ENCODE measurements at regions not wholly inside any gene's neighbourhood (a gene's known extent, or its start where the extent isn't known, plus 50 kb on each side); places are given as distances from the start of the nearest gene placed in this dataset.
"Not testable (repeated sequence)": the region's sequence is repeated elsewhere in the genome, so short reads cannot be mapped to it uniquely, and the experiment has no call there.

DNA sequence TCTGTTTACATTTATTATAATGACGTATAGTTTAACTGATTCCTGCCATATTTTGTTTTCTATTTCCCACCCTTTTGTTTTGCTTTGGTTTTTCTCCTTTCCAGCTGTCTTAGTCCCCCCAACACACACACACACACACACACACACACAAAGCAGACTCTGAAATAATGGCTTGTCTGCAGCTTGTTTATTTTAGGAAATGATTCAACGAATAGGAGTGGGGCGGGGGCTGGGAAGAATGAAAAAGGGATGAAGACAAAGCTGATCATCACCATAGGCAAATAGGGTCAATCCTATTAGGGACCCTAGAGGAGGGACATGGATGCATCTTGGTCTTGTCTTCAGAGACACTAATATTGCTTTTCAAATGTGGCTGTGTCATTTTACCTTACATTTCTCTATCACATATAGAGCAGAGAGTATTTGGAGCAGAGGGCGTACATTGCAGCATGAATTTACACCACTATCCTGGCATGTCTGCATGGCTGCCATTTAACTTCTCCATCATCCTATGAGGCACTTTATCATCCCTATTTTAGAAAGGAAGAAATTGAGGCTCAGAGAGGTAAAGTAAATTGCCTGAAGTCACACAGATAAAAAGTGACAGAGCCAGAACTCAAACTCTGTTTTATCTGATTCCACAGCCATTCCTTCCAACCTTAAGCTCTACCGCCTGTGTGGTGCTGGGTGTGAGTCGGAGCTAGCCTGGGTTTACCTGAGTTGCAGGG, 147.2 kb upstream of the TPM1 start:
- no peak for DNase-seq (ENCODE audit: low read depth in 2 of 3, low spot score in 2 of 3)

DNA sequence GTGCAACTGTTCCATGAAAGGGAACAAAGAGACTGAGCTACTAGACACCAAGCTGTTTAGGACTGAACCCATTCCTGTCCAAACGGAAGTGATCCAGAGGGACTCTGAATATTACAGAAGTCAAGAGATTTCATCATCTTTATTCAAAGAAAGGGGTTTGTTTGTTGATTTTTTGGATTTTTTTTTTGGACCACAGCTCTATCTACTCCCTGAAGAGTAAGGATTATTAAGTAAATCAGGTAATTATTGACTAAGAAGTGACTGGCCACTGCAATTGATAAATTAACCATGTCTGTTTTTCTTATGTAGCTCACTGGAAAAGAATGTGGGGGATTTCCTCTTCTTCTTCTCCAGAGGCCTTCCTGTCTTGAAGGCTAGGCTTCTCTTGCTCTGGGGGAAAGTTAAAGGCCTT, 146.6 kb upstream of the TPM1 start:
- DNase-seq (ENCODE audit: low read depth in 2 of 3, low spot score in 2 of 3): no peak

DNA sequence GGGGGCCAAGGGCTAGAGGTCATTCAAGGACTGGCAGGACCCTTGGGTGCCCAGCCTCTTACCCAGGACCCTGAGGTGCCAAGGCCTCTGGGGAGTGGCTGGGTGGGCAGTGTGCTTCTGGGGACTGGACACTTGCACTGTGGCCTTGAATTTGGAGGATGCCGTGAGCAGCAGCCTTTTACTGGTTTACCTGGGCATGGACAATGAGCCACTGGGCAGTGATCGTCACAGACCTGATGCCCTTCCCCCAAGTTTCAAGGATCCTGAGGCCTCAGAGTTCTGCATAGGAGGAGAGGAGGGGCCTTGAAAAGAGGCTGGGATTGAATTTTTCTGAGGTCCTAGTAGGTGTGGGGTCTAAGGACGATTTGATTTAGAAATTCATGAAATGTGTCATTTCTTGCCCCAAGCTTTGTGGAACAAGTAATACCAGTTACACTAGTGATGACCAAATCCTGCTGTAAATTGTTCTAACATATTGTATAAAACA, 146.1 kb upstream of the TPM1 start:
- DNase-seq (ENCODE audit: low read depth in 2 of 3, low spot score in 2 of 3): no peak

DNA sequence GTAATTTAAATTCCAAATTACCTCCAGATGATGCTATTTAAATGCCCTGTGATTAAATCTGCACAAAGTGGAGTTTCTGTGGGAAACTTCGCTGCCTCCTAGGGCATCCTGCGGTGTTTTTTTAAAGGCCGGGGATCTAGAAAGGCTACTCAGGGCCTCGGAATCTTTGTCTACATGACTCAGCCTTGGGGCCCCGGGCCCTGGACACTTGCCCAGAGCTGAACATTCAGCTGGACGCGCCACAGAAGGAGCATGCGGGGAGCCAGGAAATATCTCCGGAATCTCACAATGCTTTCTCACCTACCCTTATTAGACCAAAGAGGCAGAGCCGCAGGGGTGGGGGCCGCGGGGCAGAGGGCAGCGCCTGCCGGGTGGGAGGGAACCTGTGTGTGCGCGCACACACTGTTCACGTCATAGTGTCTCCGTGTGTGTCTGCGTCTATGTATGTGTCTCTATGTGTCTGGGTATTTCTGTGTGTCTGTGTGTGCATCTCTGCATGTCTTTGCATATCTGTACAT, 145.5 kb upstream of the TPM1 start:
- no peak for DNase-seq (ENCODE audit: low read depth in 2 of 3, low spot score in 2 of 3)

DNA sequence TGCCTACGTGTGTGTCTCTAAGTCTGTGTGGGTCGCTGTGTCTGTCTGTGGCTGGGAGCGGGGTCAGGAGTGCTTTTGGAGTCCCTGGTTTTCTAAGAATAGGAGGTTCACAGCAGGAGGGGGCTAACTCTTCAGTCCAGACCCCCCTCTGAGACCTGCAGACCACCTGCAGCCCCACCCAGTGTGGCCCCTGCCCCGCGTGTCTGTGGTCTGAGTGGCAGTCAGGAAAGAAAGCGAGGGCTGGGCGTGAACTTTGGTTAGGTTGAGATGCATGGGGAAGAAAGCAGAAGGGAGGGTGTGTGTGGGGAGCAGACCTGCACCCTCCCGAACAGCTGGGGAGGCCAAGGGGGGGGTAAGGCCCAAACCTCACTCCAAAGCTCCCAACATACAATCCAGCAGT, 144.9 kb upstream of the TPM1 start:
- no peak for DNase-seq (ENCODE audit: low read depth in 2 of 3, low spot score in 2 of 3)

DNA sequence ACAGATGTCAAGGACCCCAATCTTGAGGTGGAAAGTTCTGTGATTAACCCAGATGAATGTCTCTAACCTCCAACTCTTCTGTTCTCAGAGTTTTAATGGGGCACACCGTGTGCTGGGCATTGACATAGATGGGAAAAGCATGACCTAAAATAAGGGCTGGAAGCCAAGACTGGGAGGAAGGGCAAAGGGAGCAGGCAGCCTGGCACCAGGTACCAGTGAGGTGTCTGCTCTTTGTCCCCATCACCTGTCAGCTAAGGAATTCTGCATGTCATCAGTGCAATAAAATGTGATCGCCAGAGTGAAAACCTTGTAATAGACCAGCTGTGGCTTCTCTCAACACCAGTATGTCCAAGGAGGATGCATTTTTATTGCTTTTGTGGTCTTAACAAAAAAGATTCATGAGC, 143.5 kb upstream of the TPM1 start:
- DNase-seq (ENCODE audit: low read depth in 2 of 3, low spot score in 2 of 3): no peak

DNA sequence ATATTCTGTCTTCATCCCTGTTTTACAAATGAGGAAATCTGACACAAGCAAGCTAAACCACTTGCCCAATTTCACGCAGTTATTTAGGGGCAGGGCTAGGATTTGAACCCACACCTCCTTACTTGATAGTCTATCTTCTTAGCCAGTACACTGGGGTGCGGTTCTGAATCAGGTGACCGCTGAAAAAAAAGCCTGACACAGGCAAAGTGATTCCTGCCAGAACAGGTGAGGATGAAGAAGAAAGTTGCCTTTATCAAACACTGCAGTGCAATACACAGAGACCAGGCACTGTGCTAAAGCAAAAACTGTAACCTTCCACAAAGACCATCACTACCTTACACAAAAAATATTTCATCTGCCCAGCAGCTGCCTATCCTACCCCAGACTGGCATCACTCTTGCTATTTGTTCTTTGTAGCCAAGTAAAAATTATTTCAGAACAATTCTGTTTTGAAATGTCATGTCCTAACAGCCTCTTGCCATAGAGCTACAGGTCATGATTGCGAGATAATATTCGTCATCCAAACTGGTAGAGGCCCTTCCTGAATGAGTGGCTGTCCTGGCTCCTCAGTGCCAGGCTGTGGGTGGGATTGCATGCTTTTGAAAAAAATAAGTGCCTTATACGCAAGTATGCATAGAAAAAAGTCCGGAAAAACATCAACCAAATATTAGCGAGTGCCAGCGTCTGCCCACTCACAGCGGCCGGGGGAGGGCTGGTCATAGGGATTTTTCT, 142.3 kb upstream of the TPM1 start:
- no peak for DNase-seq (ENCODE audit: low read depth in 2 of 3, low spot score in 2 of 3)

DNA sequence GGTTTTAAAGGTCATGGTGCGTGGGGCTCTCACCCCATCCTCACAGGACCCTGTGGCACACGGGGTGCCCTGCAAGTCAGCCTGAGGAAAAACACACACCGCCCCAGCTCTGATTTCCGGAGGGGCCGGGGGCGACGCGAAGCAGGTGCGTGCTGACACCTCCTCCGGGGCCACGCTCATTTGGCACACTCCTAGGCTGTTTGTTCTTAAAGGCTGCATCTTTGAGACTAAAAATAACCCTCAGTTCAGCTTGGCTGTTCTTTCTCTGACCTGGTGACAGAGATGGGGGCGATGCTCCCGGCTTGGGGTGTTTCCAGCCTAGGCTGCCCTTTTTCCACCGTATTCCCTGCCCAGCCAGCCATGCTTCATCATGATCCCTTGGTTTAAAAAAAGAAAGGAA, 141.5 kb upstream of the TPM1 start:
- no peak for DNase-seq (ENCODE audit: low read depth in 2 of 3, low spot score in 2 of 3)

DNA sequence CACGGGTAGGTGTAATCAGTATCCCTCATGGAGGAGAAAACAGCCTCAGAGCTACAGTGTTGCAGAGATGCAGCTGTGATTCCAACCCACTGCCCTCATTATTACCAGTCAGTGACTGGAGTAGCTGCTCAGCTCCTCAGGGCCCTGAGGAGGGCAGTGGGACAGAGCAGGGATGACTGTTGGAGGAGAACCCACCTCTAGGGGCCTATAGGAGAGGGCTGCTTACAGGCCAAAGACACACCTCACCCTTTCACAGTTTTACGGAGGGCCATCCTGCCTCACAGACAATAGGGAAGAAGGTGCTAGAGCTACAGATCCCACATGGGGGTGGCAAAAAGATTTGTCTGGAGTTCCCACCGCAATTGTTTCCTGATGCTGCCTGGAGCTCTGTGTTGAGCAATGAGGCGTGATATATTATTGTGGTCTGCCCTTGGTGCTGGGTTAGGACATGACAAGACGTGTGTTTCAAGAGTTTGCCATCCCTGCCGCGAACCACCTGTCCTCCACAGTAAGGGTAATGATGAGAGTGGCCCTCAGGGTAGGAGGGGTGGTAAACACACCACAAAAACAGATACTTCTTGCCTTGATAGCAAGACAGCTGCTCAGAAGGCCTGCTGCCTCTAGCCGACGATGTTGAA, 140.5 kb upstream of the TPM1 start:
- no peak for DNase-seq (ENCODE audit: low read depth in 2 of 3, low spot score in 2 of 3)

DNA sequence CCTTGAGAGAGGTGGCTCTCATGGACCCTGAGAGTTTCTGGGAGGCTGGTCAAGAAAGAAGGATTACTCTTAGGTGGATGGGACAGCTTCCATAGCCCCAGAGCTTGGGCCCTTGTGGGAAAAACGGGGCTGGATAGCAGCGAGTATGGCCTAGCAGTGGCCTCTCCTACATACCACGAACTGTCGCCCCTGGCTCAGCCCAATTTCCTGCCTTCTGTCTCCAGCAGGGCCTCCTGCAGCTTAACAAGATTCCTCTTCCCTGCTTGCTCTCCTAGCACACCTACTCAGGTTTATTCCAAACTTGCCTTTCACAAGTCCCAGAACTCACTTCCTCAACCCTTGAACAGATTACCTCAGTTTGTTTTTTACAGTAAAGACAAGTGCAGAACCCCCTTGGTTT, 139.7 kb upstream of the TPM1 start:
- DNase-seq (ENCODE audit: low read depth in 2 of 3, low spot score in 2 of 3): no peak

DNA sequence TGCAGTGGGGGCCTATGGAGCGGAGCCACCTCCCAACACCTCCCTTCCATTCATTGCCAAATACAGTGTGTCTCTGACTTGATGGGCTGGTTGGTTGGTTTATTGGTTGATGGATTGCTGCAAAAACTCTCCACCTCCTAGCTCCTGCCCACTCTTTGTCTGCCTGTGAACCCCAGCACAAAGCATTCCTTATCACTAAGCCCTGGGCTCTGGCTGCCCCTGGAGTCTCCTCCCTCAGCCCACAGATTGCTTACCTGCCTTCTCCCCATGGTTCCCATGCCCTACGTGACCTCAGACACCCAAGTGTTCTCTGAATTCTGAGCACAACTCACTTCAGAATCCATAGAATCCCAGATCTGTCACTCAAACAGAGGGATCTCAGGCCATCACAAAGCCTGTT, 139.1 kb upstream of the TPM1 start:
- no peak for DNase-seq (ENCODE audit: low read depth in 2 of 3, low spot score in 2 of 3)

DNA sequence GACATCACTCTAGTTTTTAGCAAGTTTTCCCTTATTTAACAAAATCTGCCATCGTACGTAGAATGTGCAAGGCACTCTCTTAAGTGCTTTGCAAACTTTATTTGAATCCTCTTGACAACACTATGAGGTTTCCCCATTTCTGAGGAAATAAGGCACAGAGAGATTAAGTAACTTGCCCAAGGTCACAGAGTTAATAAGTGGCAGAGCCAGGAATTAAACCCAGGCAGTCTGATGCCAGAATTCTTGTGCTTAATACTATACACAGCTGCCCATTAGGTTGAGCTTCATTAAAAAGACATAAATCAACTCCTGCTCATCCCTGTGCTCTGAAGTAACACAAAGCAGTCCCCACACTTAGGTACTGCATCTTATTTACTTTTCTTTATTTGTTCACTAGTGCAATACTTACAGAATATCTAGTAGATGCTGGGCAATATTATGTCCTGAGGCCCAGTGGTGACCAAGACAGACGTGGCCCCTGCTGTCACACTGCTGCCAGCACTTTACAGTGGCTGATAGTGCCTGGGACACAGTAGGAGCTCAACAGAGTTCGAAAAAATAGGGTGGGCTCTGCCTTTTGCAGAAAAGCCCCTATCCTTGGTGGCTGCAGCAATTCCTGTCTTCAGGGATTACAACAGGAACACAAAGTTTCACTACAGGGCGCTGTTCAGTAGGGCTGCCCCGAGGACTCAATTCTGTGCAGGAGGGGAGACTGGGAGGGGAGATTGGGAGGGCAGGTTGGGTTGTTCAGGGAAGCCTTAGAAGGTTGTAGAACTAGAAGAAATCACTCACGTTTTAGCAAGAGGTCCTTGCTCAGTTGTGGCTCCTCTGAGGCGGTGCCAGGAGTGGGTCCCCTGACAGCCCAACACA, 138.3 kb upstream of the TPM1 start:
- no peak for DNase-seq (ENCODE audit: low read depth in 2 of 3, low spot score in 2 of 3)

DNA sequence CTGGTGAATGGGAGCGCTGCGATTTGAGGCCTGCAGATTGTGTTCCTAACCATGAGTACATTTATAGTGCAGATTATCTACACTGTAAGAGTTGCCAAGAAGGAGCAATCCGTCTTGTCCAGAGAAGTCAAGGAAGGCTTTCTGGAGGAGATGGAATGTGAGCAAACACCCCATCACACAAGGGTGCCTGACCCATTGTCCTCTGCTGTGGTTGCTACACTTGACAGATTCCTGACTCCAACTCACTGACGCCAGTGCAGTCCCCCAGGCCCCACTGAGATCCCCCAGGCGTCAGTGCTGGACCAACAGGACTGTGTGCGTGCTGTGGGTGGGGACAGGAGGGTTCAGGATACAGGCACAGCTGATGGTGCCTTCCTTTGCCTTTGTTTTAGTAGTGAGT, 135.9 kb upstream of the TPM1 start:
- DNase-seq (ENCODE audit: low read depth in 2 of 3, low spot score in 2 of 3): no peak

DNA sequence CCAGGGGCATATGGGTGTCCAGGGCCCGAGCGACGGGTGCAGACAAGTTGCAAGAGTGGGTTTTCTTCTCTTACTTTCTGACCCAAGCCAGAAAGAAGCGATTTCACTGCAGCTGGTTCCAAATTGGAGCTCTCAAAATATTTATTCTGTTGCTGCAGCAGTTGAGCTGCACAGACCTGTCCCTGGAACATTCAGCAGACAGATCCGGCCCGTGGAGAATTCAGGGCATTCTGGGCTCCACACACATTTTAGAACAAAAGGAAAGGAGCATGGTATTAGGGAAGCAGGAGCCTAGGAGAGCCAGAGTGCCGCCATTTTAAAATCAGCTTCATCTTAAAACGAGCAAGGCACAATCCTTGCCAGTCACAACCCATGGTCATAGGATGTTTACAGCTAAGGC, 135.3 kb upstream of the TPM1 start:
- no peak for DNase-seq (ENCODE audit: low read depth in 2 of 3, low spot score in 2 of 3)

DNA sequence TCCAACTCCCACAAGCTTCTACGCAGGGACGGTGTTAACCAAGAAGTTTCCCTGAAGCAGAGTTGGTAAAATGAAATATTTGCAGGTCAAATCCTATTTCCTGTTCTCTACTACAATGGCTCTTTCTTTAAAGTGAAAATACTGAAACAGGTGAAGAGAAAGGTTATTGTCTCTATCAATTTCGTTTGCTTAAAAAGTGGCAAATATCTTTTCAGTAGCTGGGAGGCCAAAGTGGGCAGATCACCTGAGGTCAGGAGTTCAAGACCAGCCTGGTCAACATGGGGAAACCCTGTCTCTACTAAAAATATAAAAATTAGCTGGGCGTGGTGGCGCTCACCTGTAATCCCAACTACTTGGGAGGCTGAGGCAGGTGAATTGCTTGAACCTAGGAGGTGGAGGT, 134.2 kb upstream of the TPM1 start:
- not testable (repeated sequence) for DNase-seq (ENCODE audit: low read depth in 2 of 3, low spot score in 2 of 3)

DNA sequence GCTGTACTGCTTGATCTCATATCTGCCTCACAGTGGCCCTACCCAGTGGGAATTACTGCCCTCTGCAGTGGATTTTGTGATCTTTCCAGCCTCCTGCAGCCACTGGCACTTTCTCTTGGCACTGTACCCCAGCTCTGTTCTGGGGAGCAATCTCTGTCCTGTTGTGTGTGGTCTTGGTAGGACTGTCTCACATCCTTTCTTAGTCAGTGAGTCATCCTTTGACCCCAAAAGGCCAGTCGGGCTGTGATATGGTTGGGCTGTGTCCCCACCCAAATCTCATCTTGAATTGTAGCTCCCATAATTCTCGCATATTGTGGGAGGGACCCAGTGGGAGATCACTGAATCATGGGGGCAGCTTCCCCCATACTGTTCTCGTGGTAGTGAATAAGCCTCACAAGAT, 133.3 kb upstream of the TPM1 start:
- no peak for DNase-seq (ENCODE audit: low read depth in 2 of 3, low spot score in 2 of 3)

DNA sequence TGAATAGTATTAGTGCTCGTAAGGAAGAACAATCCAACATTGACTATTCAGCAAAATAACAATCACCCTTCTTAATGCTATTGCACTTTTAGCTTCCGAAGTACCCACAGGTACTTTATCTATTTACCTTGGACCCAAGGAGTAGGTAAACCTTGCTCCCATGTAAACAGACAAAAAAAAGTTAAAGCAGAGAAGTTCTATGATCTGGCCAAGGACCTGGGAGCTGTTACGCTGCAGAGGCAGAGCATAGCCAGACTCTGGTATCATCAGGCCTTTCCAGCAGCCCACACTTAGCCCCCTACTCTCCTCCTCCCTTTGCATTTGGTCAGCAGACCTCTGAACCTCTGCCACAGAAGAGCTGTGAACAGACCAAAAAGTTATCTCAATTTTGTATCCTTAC, 130.3 kb upstream of the TPM1 start:
- no peak for DNase-seq (ENCODE audit: low read depth in 2 of 3, low spot score in 2 of 3)

DNA sequence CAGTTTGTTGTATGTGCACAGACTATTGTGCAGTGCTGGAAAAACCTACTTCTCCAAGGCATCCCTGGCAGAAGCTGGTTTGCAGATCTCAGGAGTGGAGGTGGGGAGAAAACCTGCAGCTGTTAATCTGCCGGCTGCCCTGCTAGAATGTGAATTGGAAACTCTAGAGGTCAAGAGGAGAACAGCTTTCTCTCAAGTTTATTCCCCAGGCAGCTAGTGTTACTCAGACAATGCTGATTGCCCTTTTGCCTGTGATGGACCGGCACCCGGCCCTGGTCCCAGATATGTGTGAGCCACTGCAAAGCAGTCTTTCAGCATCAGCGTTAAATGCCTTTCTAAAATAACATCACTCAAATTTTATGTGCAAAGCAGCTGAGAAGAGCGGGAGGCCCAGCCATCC, 129.7 kb upstream of the TPM1 start:
- DNase-seq (ENCODE audit: low read depth in 2 of 3, low spot score in 2 of 3): no peak

DNA sequence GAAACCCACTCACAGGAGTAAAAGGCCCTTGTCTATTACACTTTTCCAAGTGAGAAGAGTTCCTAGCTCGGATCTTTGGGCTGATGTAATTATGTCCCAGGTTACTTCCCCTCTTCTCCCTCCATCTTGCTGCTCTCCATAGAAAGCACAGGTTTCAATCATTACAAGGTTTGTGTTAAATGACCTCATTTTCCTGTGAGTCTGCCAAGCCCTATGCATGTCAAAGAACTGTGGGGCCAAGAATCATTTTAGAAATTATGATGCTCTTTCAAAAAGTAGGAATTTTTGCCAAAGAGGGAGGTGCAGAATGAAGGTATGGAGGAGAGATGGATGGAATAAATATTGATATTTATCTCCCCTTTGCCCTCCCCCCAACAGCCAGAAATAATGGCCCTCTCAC, 129.3 kb upstream of the TPM1 start:
- DNase-seq (ENCODE audit: low read depth in 2 of 3, low spot score in 2 of 3): no peak

DNA sequence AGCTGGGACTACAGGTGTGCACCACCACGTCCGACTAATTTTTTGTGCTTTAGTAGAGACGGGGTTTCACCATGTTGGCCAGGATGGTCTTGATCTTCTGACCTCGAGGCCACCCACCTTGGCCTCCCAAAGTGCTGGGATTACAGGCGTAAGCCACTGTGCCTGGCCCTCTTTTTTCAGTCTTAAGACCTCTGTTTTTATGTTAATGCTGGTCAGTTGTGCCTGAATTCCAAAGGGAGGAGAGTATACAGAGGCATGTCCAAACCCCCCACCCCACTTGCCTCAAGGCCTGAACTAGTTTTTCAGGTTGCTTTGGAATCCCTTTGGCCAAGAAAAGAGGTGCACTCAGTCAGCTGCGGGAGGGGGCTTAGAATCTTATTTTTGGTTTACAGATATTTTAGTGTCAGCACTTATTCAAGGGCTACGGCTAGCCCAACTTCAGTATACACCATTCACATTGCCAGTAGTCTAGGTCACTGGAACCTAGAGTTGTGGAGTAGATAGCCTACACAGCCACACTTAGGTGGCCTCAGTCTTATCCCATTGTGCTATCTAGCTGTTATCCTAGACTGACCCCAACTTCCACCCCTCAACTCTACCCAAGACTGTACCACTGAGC, 128.0 kb upstream of the TPM1 start:
- no peak for DNase-seq (ENCODE audit: low read depth in 2 of 3, low spot score in 2 of 3)
